Islet of Langerhans (tissue), 1 donor: ENCODE measurements at regions not wholly inside any gene's neighbourhood (a gene's known extent, or its start where the extent isn't known, plus 50 kb on each side); places are given as distances from the start of the nearest gene placed in this dataset.

Experiments
- FAIRE-seq: peaks from one replicate; lab custom pipeline; 2011; peaks lifted over from hg19 to GRCh38; lab: Jason Lieb, UNC

GRCh38 chr3:40817017-40817416 is 292.3 kb downstream of the ZNF621 start:
- no peak for FAIRE-seq

GRCh38 chr3:40821315-40821714 is 296.6 kb downstream of the ZNF621 start:
- no peak for FAIRE-seq

DNA sequence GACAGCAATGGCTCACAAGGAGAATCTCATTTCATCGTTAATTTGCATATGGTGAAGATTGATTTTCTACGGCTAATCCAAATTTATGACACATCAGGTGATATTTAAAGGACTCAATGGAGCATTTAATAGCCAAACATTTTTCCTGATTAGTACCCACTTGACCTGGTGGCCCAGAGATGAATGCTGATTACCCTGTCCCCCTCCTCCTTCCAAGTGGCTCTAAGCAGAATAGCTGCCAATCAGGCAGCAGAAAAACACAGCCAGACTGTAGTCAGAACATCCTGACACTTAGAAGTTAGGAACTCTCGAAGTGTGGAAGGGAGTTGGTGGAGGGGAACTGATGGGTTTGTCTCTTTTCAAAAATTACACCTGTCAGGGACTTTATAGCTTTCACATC is 302.5 kb downstream of the ZNF621 start:
- FAIRE-seq, result no peak

DNA sequence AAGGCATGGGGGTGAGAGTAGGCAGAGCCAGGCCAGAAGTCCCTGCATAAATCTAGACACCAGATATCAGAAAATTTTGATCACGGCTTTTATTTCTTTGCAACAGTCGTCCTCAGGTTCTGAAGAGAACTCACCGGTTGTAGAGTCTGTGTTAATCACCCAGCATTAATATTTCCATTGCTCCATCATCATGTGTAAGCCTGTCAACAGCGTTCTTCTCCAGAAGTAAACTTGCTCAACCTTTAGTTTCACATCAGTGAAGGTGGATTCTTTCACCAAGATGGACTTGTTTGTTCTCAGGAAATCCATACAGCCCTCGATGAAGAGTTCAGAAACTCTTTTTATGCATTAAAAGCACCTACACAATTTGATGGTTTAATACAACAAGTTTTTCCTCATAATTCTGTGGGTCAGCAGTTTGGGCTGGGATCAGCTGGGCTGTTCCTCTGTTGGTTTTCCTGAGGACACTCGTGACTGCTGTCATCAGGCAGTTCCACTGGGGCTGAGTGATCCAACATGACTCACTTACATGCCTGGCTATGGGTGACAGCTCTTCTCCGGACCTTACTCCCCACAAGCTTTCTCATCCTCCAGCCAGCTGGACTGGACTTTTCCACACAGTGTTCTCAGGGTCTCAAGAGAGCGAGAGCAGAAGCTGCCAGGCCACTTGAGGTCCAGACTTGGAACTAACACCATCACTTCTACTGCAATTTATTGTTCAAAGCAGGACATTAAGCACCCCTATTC is 303.4 kb downstream of the ZNF621 start:
- no peak for FAIRE-seq

DNA sequence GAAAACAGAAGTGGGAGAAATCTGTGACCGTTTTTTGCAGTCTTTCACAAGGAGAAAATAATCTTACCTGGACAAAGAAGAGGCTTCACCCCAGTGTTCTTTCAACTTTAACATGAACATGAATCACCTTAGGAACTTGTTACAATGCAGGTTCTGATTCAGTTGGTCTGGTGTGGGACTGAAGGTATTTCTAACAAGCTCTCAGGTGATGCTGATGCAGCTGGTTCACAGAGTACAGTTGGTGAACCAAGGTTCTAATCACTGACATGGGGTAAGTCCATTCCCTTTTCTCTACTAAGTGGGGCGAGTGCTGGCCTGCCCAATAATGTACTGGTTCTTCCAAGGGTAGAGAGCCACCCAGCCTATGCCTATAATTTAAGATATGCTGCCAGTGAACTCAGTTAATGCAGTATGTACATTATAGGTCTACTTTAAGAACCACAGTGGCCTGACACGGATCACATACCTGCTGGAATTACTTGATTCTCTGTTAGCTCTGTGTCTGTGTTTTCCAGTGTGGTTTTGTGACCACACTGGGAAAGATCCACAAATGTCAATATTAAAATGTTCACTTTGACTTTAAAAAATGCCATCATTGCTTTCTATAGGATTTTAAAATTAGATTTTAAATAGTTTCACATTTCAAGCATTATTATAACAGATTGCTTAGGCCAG is 304.1 kb downstream of the ZNF621 start:
- no peak for FAIRE-seq

GRCh38 chr3:40829876-40830275 is 305.1 kb downstream of the ZNF621 start:
- FAIRE-seq, result no peak

GRCh38 chr3:40837300-40837699 is 312.5 kb downstream of the ZNF621 start:
- FAIRE-seq, result no peak

GRCh38 chr3:40841131-40841530 is 316.4 kb downstream of the ZNF621 start:
- no peak for FAIRE-seq

- FAIRE-seq, result no peak
Observed at GRCh38 chr3:40841570-40842109, 316.9 kb downstream of the ZNF621 start.

DNA sequence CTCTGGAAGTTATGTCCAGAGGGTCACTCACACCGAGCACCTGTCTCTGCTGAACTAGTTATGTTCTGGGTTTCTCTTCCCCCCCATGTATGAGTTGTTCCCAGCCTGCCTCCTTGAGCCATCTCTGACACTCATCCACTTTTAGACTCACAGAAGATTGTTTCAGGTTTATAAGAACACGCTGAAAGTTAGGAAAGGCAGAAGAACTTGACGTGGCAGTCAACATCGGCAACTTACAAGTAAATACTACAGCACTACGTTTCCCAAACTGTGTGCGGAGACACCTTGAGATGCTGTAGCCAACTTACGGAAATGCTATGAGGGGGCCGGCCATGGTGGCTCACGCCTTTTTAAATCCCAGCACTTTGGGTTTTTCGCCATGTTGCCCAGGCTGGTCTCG is 318.0 kb downstream of the ZNF621 start:
- FAIRE-seq, result no peak

DNA sequence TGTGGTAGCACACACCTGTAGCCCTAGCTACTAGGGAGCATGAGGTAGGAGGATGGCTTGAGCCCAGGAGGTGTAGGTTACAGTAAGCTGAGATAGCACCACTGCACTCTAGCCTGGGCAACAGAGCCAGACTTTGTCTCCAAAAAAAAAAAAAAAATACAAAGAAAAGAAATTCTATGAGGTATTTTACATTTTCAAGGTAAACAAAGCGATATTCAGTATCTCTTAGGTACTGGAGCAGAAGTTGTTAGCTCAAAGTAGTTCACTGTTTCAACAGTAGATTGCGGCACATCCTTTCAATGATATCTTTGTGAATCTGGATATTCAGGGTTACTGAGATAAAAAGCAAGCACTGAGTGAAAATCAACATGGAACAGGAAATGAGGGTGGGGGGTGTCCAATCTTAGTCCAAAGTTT is 318.5 kb downstream of the ZNF621 start:
- FAIRE-seq, result no peak

GRCh38 chr3:40843851-40844548 is 319.2 kb downstream of the ZNF621 start:
- no peak for FAIRE-seq

DNA sequence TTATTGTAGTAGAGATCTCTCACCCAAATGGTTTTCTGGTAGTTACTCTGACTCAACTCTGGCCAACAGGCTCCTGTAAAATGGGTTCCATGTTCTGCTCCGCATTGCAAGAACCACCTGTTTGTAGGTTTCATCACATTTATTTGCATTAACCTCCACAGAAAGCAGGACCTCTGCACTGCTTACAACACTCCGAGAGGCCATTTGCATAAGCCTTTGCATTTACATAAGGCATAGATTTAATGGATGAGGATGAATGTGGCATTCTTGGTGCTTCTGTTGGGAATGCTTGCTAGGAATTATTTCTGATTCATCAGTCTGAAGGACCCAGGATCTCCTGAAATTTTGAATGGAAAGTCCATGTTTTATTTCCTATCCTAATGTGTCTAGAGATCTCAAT is 320.1 kb downstream of the ZNF621 start:
- no peak for FAIRE-seq

DNA sequence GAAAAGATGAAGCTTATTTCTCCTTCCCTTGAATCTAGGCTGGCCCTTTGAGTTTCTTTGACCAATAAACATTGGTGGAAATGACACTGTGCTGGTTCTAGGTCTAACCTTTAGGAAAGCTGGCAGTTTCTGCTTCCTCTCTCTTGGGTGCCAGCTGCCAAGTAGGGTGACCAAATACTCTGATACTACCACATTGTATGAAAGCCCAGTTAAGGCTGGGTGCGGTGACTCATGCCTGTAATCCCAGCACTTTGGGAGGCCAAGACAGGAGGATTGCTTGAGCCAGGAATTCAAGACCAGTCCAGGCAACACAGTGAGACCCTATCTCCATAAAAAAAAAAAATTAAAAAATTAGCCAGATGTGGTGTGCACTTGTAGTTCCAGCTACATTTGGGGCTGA is 320.7 kb downstream of the ZNF621 start:
- FAIRE-seq, result no peak

DNA sequence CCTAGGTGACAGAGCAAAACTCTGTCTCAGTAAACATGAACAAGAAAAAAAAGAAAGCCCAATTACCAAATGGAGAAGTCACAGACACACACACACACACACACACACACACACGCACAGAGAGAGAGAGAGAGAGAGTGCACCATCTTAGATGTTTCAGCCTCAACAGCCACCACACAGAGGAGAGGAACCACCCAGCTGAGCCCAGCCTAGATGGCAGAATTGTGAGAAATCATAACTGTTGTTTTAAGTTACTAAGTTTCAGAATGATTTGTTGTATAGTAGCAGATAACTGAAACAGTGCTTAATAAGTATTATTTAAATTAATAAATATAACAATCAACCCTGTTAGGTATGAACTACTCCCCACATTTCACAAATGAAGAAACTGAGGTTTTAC is 321.2 kb downstream of the ZNF621 start:
- FAIRE-seq, result no peak

- FAIRE-seq, result no peak
Observed at GRCh38 chr3:40846451-40846850, 321.7 kb downstream of the ZNF621 start.

DNA sequence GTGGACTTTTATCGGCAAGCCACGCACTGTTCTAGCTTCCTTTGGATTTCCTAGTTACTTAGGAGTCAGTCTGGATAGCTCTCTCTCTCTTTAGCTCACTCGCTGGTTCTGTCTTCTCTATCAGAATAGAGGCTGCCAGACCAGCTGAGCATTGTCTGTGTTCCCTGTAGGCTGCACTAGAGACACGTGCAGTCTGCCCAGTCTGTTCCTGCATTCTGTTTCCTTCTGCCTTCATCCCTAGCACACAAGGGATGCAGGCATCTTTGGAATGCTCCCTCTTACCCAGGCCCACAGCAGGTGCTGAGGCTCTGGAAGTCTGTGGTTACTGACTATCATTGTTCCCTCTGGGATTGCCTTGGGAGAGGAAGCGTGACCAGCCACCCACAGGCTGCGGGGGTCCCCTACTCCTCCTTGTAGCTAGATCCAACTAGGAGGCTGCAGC is 322.8 kb downstream of the ZNF621 start:
- no peak for FAIRE-seq

GRCh38 chr3:40848421-40848820 is 323.7 kb downstream of the ZNF621 start:
- FAIRE-seq, result no peak

DNA sequence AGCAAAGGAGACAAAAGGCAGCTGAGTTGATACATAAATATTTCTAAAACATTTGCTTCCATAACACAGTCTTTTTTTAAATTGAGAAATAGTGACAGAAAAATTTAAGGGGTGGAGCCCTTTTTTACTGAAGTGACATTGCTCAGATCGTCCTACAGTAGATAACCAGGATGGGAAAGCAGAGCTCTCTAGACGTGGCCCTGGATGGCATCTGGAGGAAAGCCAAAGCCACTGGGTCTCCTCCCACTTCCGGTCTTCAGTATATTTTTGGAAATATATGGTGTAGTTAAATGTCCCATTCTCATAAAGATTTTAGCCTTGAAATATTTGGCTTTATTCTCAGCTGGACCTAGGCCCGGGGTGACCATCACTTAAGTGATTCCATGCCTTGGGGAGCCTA is 326.1 kb downstream of the ZNF621 start:
- no peak for FAIRE-seq

DNA sequence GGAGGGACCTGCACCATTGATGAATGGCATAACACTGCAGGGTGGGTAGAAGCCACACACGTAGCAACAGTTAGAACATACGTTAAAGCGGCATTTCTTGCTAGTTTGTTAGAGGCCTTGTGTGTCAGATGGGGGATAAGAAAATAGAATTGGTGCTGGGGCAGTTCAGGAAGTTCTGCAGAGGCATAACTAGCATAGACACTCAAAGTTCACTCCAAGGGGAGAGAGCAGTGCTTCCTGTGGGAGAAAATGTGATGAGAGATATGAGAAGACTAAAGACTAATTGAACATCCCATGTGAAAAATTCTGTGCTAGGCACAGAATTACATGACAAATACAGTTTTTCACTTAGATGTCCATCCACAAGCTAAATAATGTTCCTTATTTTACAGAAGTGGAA is 327.1 kb downstream of the ZNF621 start:
- FAIRE-seq, result no peak

DNA sequence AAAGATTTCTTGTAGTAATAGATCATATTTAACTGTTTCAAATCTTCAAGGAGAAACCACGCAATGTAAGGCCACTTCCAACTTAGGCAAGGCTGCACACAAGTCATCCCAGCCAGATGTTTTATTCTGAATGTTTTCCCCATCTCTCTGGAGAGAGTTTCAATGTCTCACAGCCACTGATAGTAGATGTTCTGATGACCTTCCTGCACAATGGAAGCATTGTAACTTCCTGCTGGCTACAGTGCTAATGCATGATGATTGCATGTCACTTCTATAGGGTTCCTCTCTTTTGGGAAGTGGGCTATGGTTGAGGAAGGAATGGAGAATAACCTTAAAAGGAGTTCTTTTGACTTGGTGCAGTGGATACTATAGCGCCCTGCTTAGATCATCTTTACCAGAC is 328.0 kb downstream of the ZNF621 start:
- no peak for FAIRE-seq

- no peak for FAIRE-seq
Observed at GRCh38 chr3:40853474-40853873, 328.7 kb downstream of the ZNF621 start.

DNA sequence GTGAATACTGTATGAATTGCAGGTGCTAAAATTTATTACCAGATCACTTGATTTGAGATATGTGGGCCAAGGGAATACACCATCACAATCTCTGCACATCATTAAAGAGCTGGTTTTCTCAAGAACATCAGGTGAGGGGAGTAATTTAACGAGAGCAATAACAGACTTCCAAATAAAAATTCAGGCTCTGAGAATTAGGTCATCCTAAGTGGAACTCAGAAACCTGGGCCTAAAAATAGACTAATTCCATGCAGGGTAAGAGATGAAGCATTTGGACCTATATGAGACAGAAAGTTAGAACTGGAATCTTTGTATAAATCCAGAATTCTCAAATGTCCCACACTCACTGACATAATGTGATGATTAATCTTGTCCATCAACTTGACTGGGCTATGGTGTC is 331.1 kb downstream of the ZNF621 start:
- FAIRE-seq, result no peak
